ENCODE measurements at regions not wholly inside any gene's neighbourhood (a gene's known extent, or its start where the extent isn't known, plus 50 kb on each side); places are given as distances from the start of the nearest gene placed in this dataset.

GRCh38 chr12:45622210-45622937 lies 107.1 kb upstream of the ARID2 start:
- H3K9me3 ChIP-seq: no peaks in the 10 kb centered on the region
- H3K4me3 ChIP-seq: no peak overlapping the region
- intact Hi-C loops (cut with DNase I): no loop called here
- H3K36me3 ChIP-seq: no peaks in the 10 kb centered on the region
- no peak for TF ChIP-seq CTCF (IDR thresholded peaks at IDR 0.05)
- H3K9ac ChIP-seq (ENCODE audit: low read depth in 2 of 2, low read length in 2 of 2): no peak overlapping the region
- DNase-seq: no peak
- H3K27ac ChIP-seq: no peak overlapping the region
- H3K27me3 ChIP-seq: no peaks in the 10 kb centered on the region
- H3K4me1 ChIP-seq: no peaks in the 10 kb centered on the region

GRCh38 chr12:45623221-45623620 lies 106.3 kb upstream of the ARID2 start:
- H3K9ac ChIP-seq (ENCODE audit: low read depth in 2 of 2, low read length in 2 of 2): no peak overlapping the region
- intact Hi-C loops (cut with DNase I): no loop called here
- no peak for DNase-seq

GRCh38 chr12:45623940-45624339 lies 105.6 kb upstream of the ARID2 start:
- H3K27ac ChIP-seq: no peak overlapping the region
- intact Hi-C loops (cut with DNase I): no loop called here
- no peak for TF ChIP-seq CTCF (IDR thresholded peaks at IDR 0.05)
- no peaks in the 10 kb centered on the region for H3K27me3 ChIP-seq
- no peaks in the 10 kb centered on the region for H3K36me3 ChIP-seq
- no peak overlapping the region for H3K4me3 ChIP-seq
- no peak for DNase-seq
- H3K4me1 ChIP-seq: no peaks in the 10 kb centered on the region
- H3K9ac ChIP-seq (ENCODE audit: low read depth in 2 of 2, low read length in 2 of 2): no peak overlapping the region
- H3K9me3 ChIP-seq: no peaks in the 10 kb centered on the region

More at GRCh38 chr12:45623221-45623620, 106.3 kb upstream of the ARID2 start:
- Histone ChIP-seq H3K4me3 (no peak overlapping the region), H3K9me3 (no peaks in the 10 kb centered on the region), H3K36me3 (no peaks in the 10 kb centered on the region), H3K4me1 (no peaks in the 10 kb centered on the region), H3K27ac (no peak overlapping the region), H3K27me3 (no peaks in the 10 kb centered on the region)
- TF ChIP-seq CTCF (IDR thresholded peaks at IDR 0.05): no peak

- Histone ChIP-seq H3K27me3 (no peaks in the 10 kb centered on the region), H3K9me3 (no peaks in the 10 kb centered on the region), H3K36me3 (no peaks in the 10 kb centered on the region), H3K4me1 (no peaks in the 10 kb centered on the region), H3K27ac (no peak overlapping the region), H3K9ac (ENCODE audit: low read depth in 2 of 2, low read length in 2 of 2) (no peak overlapping the region), H3K4me3 (no peak overlapping the region)
- no peak for TF ChIP-seq CTCF (IDR thresholded peaks at IDR 0.05)
- no peak for DNase-seq
- intact Hi-C loops (cut with DNase I): no loop called here
Observed at GRCh38 chr12:45626965-45627364, 102.5 kb upstream of the ARID2 start.

GRCh38 chr12:45627407-45628069 lies 102.0 kb upstream of the ARID2 start:
- Histone ChIP-seq H3K4me1 (no peaks in the 10 kb centered on the region), H3K36me3 (no peaks in the 10 kb centered on the region), H3K27ac (no peak overlapping the region), H3K9me3 (no peaks in the 10 kb centered on the region), H3K27me3 (no peaks in the 10 kb centered on the region), H3K9ac (ENCODE audit: low read depth in 2 of 2, low read length in 2 of 2) (no peak overlapping the region), H3K4me3 (no peak overlapping the region)
- intact Hi-C loops (cut with DNase I): no loop called here
- TF ChIP-seq CTCF (IDR thresholded peaks at IDR 0.05): no peak
- DNase-seq: no peak
